HepG2 (cell line): ENCODE measurements at regions not wholly inside any gene's neighbourhood (a gene's known extent, or its start where the extent isn't known, plus 50 kb on each side); places are given as distances from the start of the nearest gene placed in this dataset.
"Not testable (repeated sequence)": the region's sequence is repeated elsewhere in the genome, so short reads cannot be mapped to it uniquely, and the experiment has no call there.

Source experiments
- EED ChIP-seq: sonication (generic); formaldehyde crosslinking; IDR thresholded peaks from 2 replicates; pipeline ENCODE4 v1.5.0; 2020; ENCODE audit warnings: mild to moderate bottlenecking, missing genetic modification reagents
- EHMT2 ChIP-seq: fragments of 200-600 bp; sonication (generic); IDR thresholded peaks from 2 replicates; pipeline ENCODE4 v1.7.0; 2017; ENCODE audit warnings: antibody characterized with exemption, low read depth, low read length, borderline replicate concordance
- FOXA3 ChIP-seq: IDR thresholded peaks from 2 replicates; pipeline ENCODE4 v1.6.1; 2016; ENCODE audit warnings: missing genetic modification reagents, missing compliant biosample characterization
- MAX ChIP-seq: IDR thresholded peaks from 2 replicates; pipeline ENCODE4 v1.6.1; 2012; ENCODE audit warnings: inconsistent platforms
- NCOA1 ChIP-seq: sonication (generic); formaldehyde crosslinking; IDR thresholded peaks from 2 replicates; pipeline ENCODE4 v1.9.0; 2021; ENCODE audit warnings: missing genetic modification reagents
- RFX5 ChIP-seq: IDR thresholded peaks from 2 replicates; pipeline ENCODE4 v1.6.1; 2011; ENCODE audit warnings: low read depth, low read length, improper control_type of control experiment
- U2AF2 ChIP-seq: fragments of 200-400 bp; formaldehyde crosslinking; IDR thresholded peaks from 2 replicates; pipeline ENCODE4 v1.6.1; 2017; ENCODE audit warnings: low read depth, mild to moderate bottlenecking, low read length
- UBTF ChIP-seq: sonication (generic); formaldehyde crosslinking; IDR thresholded peaks from 2 replicates; pipeline ENCODE4 v1.4.0; 2020; ENCODE audit warnings: mild to moderate bottlenecking, missing genetic modification reagents
- ZNF672 ChIP-seq: sonication (generic); formaldehyde crosslinking; IDR thresholded peaks from 2 replicates; pipeline ENCODE4 v1.8.1; 2022; ENCODE audit warnings: missing genetic modification reagents
- ZNF777 ChIP-seq: sonication (generic); formaldehyde crosslinking; IDR thresholded peaks from 2 replicates; pipeline ENCODE4 v1.4.0; 2020; ENCODE audit warnings: missing genetic modification reagents
- TF ChIP-seq, protein P1 (sequence below): sonication (generic); formaldehyde crosslinking; IDR thresholded peaks from 2 replicates; pipeline ENCODE4 v1.4.0; 2020; ENCODE audit warnings: mild to moderate bottlenecking, missing genetic modification reagents
- TF ChIP-seq, protein P2 (sequence below): sonication (generic); formaldehyde crosslinking; IDR thresholded peaks from 2 replicates; pipeline ENCODE4 v1.4.0; 2020; ENCODE audit warnings: missing genetic modification reagents

DNA sequence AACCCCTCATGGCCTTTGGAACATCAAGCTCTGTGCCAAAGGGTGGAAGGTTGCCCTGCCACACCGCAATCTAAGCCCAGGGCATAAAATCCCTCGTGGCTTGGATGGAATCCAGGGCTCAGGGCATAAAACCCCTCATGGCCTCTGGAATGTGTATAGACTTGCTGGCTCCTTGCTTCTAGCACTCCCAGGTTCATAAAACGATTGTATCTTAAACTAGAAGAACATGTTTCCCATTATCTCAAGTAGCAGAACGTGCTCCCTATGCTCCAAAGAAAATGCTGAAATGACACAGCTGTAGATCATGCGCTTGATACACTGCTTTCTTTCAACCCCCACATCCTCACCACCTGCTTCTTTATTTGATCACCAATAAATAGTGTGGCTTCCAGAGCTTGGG is 174.8 kb downstream of the FBXO4 start:
- TF ChIP-seq, protein P1, sequence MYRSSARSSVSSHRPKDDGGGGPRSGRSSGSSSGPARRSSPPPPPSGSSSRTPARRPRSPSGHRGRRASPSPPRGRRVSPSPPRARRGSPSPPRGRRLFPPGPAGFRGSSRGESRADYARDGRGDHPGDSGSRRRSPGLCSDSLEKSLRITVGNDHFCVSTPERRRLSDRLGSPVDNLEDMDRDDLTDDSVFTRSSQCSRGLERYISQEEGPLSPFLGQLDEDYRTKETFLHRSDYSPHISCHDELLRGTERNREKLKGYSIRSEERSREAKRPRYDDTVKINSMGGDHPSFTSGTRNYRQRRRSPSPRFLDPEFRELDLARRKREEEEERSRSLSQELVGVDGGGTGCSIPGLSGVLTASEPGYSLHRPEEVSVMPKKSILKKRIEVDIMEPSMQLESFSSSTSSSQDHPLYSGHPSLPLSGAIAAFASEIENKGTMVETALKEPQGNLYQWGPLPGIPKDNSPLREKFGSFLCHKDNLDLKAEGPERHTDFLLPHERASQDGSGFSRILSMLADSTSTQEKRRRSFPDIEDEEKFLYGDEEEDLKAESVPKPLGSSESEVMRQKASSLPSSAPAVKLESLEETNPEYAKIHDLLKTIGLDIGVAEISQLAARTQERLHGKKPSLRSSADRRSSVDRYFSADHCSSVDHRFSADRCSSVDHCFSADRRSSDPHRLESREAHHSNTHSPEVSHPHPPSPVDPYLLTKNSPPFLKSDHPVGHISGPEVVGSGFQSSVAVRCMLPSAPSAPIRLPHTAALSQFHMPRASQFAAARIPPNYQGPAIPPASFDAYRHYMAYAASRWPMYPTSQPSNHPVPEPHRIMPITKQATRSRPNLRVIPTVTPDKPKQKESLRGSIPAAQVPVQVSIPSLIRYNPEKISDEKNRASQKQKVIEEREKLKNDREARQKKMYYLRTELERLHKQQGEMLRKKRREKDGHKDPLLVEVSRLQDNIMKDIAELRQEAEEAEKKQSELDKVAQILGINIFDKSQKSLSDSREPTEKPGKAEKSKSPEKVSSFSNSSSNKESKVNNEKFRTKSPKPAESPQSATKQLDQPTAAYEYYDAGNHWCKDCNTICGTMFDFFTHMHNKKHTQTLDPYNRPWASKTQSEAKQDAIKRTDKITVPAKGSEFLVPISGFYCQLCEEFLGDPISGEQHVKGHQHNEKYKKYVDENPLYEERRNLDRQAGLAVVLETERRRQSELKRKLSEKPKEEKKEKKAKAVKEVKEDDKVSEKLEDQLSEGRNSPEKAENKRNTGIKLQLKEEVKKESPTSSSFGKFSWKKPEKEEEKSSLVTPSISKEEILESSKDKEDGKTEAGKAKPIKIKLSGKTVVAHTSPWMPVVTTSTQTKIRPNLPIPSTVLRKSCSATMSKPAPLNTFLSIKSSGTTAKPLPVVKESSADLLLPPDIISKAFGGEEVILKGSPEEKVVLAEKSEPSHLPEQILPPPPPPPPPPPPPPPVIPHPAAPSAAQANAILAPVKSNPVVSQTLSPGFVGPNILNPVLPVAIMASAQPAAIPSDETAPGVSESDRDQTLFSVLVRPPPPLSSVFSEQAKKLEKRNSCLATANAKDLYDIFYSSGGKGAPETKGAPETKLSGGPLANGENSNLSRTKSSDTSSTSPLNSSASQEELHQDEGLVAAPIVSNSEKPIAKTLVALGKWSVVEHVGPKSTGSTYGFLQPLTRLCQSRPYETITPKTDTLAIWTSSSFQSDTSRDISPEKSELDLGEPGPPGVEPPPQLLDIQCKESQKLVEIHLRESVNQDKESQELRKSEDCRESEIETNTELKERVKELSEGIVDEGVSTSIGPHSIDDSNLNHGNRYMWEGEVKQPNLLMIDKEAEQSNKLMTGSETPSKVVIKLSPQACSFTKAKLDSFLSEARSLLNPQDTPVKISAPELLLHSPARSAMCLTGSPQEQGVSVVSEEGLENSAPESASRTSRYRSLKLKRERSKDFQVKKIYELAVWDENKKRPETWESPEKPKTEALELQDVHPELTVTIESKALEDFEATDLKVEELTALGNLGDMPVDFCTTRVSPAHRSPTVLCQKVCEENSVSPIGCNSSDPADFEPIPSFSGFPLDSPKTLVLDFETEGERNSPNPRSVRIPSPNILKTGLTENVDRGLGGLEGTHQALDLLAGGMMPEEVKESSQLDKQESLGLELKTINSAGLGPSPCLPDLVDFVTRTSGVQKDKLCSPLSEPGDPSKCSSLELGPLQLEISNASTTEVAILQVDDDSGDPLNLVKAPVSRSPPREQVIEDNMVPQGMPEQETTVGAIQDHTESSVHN (CRISPR knock-in tag): not testable (repeated sequence)
- not testable (repeated sequence) for TF ChIP-seq NCOA1 (CRISPR knock-in tag); U2AF2; EED (CRISPR knock-in tag); MAX; ZNF777; RFX5; ZNF672 (CRISPR knock-in tag); FOXA3; UBTF; EHMT2
- TF ChIP-seq, protein P2, sequence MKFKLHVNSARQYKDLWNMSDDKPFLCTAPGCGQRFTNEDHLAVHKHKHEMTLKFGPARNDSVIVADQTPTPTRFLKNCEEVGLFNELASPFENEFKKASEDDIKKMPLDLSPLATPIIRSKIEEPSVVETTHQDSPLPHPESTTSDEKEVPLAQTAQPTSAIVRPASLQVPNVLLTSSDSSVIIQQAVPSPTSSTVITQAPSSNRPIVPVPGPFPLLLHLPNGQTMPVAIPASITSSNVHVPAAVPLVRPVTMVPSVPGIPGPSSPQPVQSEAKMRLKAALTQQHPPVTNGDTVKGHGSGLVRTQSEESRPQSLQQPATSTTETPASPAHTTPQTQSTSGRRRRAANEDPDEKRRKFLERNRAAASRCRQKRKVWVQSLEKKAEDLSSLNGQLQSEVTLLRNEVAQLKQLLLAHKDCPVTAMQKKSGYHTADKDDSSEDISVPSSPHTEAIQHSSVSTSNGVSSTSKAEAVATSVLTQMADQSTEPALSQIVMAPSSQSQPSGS (CRISPR knock-in tag): not testable (repeated sequence)
